Uterus (tissue), 2 donors: ENCODE measurements at regions not wholly inside any gene's neighbourhood (a gene's known extent, or its start where the extent isn't known, plus 50 kb on each side); places are given as distances from the start of the nearest gene placed in this dataset.

ENCODE experiments used
- POLR2A ChIP-seq, 2 donors: fragments of 450-650 bp; IDR thresholded peaks; one replicate each; pipeline ENCODE4 v1.6.1; 2016; ENCODE audit warnings: antibody characterized with exemption in 2 of 2, mild to moderate bottlenecking in 1 of 2, moderate library complexity in 1 of 2
- TF ChIP-seq, protein P1 (sequence below), 4 experiments: fragments of 200-600 bp in 2 of 4; fragments of 450-650 bp in 2 of 4; sonication (generic) in 2 of 4; IDR thresholded peaks; one replicate each; pipeline ENCODE4 v1.5.1; 2016 to 2019; ENCODE audit warnings: antibody characterized with exemption in 4 of 4, mild to moderate bottlenecking in 2 of 4, moderate library complexity in 1 of 4

DNA sequence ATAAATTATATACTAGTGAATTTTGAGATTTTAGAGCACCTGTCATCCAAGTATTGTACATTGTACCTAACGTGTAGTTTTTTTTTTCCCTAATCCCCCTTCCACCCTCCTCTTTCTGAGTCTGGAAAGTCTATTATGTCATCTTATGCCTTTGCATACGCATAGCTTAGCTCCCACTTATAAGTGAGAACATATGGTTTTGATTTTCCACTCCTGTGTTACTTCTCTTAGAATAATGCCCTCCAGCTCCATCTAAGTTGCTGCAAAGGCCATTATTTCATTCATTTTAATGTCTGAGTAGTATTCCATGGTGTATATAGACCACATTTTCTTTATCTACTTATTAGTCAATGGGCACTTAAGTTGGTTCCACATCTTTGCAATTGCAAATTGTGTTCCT lies 177.0 kb upstream of the C16orf82 start:
- TF ChIP-seq, protein P1, sequence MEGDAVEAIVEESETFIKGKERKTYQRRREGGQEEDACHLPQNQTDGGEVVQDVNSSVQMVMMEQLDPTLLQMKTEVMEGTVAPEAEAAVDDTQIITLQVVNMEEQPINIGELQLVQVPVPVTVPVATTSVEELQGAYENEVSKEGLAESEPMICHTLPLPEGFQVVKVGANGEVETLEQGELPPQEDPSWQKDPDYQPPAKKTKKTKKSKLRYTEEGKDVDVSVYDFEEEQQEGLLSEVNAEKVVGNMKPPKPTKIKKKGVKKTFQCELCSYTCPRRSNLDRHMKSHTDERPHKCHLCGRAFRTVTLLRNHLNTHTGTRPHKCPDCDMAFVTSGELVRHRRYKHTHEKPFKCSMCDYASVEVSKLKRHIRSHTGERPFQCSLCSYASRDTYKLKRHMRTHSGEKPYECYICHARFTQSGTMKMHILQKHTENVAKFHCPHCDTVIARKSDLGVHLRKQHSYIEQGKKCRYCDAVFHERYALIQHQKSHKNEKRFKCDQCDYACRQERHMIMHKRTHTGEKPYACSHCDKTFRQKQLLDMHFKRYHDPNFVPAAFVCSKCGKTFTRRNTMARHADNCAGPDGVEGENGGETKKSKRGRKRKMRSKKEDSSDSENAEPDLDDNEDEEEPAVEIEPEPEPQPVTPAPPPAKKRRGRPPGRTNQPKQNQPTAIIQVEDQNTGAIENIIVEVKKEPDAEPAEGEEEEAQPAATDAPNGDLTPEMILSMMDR (IDR thresholded peaks at IDR 0.05): no peak
- no peak for TF ChIP-seq POLR2A (IDR thresholded peaks at IDR 0.05)
